H1 (cell line): ENCODE measurements at regions not wholly inside any gene's neighbourhood (a gene's known extent, or its start where the extent isn't known, plus 50 kb on each side); places are given as distances from the start of the nearest gene placed in this dataset.

Experiments used
- FOSL1 ChIP-seq: IDR thresholded peaks from 2 replicates; pipeline ENCODE4 v1.6.1; 2011; ENCODE audit warnings: mild to moderate bottlenecking, low read depth, low read length, moderate library complexity; ENCODE audit not compliant: insufficient read depth
- KDM5A ChIP-seq: fragments of 200-600 bp; IDR thresholded peaks from 2 replicates; pipeline ENCODE4 v1.7.1; 2012; ENCODE audit warnings: mild to moderate bottlenecking, low read length, inconsistent platforms, mixed read lengths
- NANOG ChIP-seq: IDR thresholded peaks from 2 replicates; pipeline ENCODE4 v1.6.1; 2011; ENCODE audit warnings: low read length, low read depth, mild to moderate bottlenecking, inconsistent platforms; ENCODE audit not compliant: insufficient read depth, poor library complexity, severe bottlenecking
- SIN3A ChIP-seq, 2 experiments: IDR thresholded peaks in 1 of 2; conservative IDR thresholded peaks in 1 of 2; 2 replicates each; pipeline ENCODE4 v1.6.1; 2011 to 2012; ENCODE audit warnings: low read length in 2 of 2, improper control_type of control experiment in 1 of 2, low read depth in 1 of 2, mild to moderate bottlenecking in 1 of 2
- TF ChIP-seq, protein P1 (sequence below): IDR thresholded peaks from 2 replicates; pipeline ENCODE4 v1.6.1; 2011; ENCODE audit warnings: low read depth, mild to moderate bottlenecking, low read length; ENCODE audit not compliant: insufficient read depth

GRCh38 chr9:82621447-82621846, 441.5 kb downstream of the RASEF start (continued):
- TF ChIP-seq, protein P1, sequence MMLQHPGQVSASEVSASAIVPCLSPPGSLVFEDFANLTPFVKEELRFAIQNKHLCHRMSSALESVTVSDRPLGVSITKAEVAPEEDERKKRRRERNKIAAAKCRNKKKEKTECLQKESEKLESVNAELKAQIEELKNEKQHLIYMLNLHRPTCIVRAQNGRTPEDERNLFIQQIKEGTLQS, result no peak
- TF ChIP-seq NANOG, result no peak
- TF ChIP-seq SIN3A (conservative IDR thresholded peaks at IDR 0.05 in 1 of 2, IDR thresholded peaks at IDR 0.05 in 1 of 2; ENCODE audit: low read depth in 1 of 2, low read length in 2 of 2), result no peak
- no peak for TF ChIP-seq FOSL1
- no peak for TF ChIP-seq KDM5A
- TF ChIP-seq, all 59 proteins: peak for 0
